GM23248 (cell line): ENCODE measurements at regions not wholly inside any gene's neighbourhood (a gene's known extent, or its start where the extent isn't known, plus 50 kb on each side); places are given as distances from the start of the nearest gene placed in this dataset.

Experiments
- DNase-seq: peaks from one replicate; pipeline ENCODE4 v3.0.0-alpha.2; 2015
- H2AFZ ChIP-seq: fragments of 200-600 bp; sonication (generic); 2 replicates; pipeline ENCODE4 v1.6.1; 2016; ENCODE audit warnings: antibody characterized with exemption
- H3F3A ChIP-seq: fragments of 200-600 bp; sonication (generic); 2 replicates; pipeline ENCODE4 v1.6.1; 2016; ENCODE audit warnings: mild to moderate bottlenecking, antibody characterized with exemption, mixed run types; ENCODE audit not compliant: insufficient read depth
- H3K27ac ChIP-seq: fragments of 200-600 bp; sonication (generic); 2 replicates; pipeline ENCODE4 v1.5.1; 2016; ENCODE audit warnings: mild to moderate bottlenecking
- H3K27me3 ChIP-seq: fragments of 200-600 bp; sonication (generic); replicated peaks from 2 replicates; pipeline ENCODE4 v1.6.1; 2016; ENCODE audit warnings: mild to moderate bottlenecking; ENCODE audit not compliant: insufficient read depth
- H3K36me3 ChIP-seq: fragments of 200-600 bp; sonication (generic); 2 replicates; pipeline ENCODE4 v1.6.1; 2016; ENCODE audit warnings: low read depth, mild to moderate bottlenecking
- H3K4me1 ChIP-seq: fragments of 200-600 bp; sonication (generic); 2 replicates; pipeline ENCODE4 v1.6.1; 2016; ENCODE audit warnings: mild to moderate bottlenecking; ENCODE audit not compliant: insufficient read depth
- H3K4me2 ChIP-seq: fragments of 200-600 bp; sonication (generic); one replicate; pipeline ENCODE4 v1.6.1; 2016; ENCODE audit warnings: mild to moderate bottlenecking; ENCODE audit not compliant: unreplicated experiment
- H3K4me3 ChIP-seq: fragments of 200-600 bp; sonication (generic); 2 replicates; pipeline ENCODE4 v1.5.1; 2016; ENCODE audit warnings: mild to moderate bottlenecking
- H3K79me2 ChIP-seq: fragments of 200-600 bp; sonication (generic); 2 replicates; pipeline ENCODE4 v1.6.1; 2016; ENCODE audit warnings: mild to moderate bottlenecking; ENCODE audit not compliant: insufficient read depth
- H3K9ac ChIP-seq: fragments of 200-600 bp; sonication (generic); 2 replicates; pipeline ENCODE4 v1.6.1; 2016; ENCODE audit warnings: mild to moderate bottlenecking
- H3K9me2 ChIP-seq: fragments of 200-600 bp; sonication (generic); 2 replicates; pipeline ENCODE4 v1.6.1; 2016; ENCODE audit warnings: mixed run types, mild to moderate bottlenecking, moderate library complexity; ENCODE audit not compliant: insufficient read depth
- H3K9me3 ChIP-seq: fragments of 200-600 bp; sonication (generic); one replicate; pipeline ENCODE4 v1.6.1; 2017; ENCODE audit warnings: low read depth
- H4K20me1 ChIP-seq: fragments of 200-600 bp; sonication (generic); 2 replicates; pipeline ENCODE4 v1.6.0; 2016; ENCODE audit not compliant: insufficient read depth
- EZH2 ChIP-seq: fragments of 200-600 bp; sonication (generic); IDR thresholded peaks from 2 replicates; pipeline ENCODE4 v1.6.1; 2018; ENCODE audit warnings: antibody characterized with exemption, mild to moderate bottlenecking; ENCODE audit not compliant: insufficient read depth, poor library complexity, severe bottlenecking
- EZH2phosphoT487 ChIP-seq: fragments of 200-600 bp; sonication (generic); IDR thresholded peaks from 2 replicates; pipeline ENCODE4 v1.6.1; 2018; ENCODE audit warnings: antibody characterized with exemption, moderate library complexity, mild to moderate bottlenecking, low read depth; ENCODE audit not compliant: insufficient read depth
- WGBS, 2 experiments: methylation state at CpG; one replicate each; pipeline ENCODE4 v1.1.6; 2015 to 2017; ENCODE audit warnings: low lambda C conversion rate in 2 of 2, low coverage in 1 of 2; ENCODE audit errors: missing lambda C conversion rate in 2 of 2; 5-methylcytosine and 5-hydroxymethylcytosine counted together
- in situ Hi-C: fragments of 300-500 bp; cut with MboI; formaldehyde crosslinking; loops from 2 replicates; pipeline ENCODE4 v1.15.0; 2020

GRCh38 chr5:153404747-153405146 is 85.7 kb upstream of the GRIA1 start:
- TF ChIP-seq EZH2phosphoT487 (no peak), EZH2 (no peak)
- Histone ChIP-seq H3K27ac (no peak overlapping the region), H3K36me3 (no peaks in the 10 kb centered on the region), H3K9me3 (no peaks in the 10 kb centered on the region), H3F3A (no peaks in the 10 kb centered on the region), H3K79me2 (no peaks in the 10 kb centered on the region), H3K27me3 (no peaks in the 10 kb centered on the region), H4K20me1 (no peaks in the 10 kb centered on the region), H3K4me1 (peaks cover 19% of the 10 kb centered on the region), H3K4me3 (no peak overlapping the region), H3K4me2 (no peak overlapping the region), H3K9me2 (no peaks in the 10 kb centered on the region), H2AFZ (no peak overlapping the region), H3K9ac (no peak overlapping the region)
- DNase-seq, result no peak
- 46 to 49% methylated on average over 7 of the region's 7 CpGs for WGBS, 2 experiments
- in situ Hi-C loops, result no loop called here

- no peak for DNase-seq
- TF ChIP-seq EZH2, result no peak
- no peak for TF ChIP-seq EZH2phosphoT487
- no peaks in the 10 kb centered on the region for H3K79me2 ChIP-seq
- no peak overlapping the region for H3K27ac ChIP-seq
- no peaks in the 10 kb centered on the region for H3F3A ChIP-seq
- no peaks in the 10 kb centered on the region for H3K9me3 ChIP-seq
- no peak overlapping the region for H3K4me2 ChIP-seq
- in situ Hi-C loops, result no loop called here
- H4K20me1 ChIP-seq, result no peaks in the 10 kb centered on the region
- no peaks in the 10 kb centered on the region for H3K4me1 ChIP-seq
- no peaks in the 10 kb centered on the region; the same call in 1 of the 2 replicates for H3K27me3 ChIP-seq
- no peaks in the 10 kb centered on the region for H3K9me2 ChIP-seq
- no peak overlapping the region for H2AFZ ChIP-seq
- H3K9ac ChIP-seq, result no peak overlapping the region
- H3K4me3 ChIP-seq, result no peak overlapping the region
- H3K36me3 ChIP-seq, result no peaks in the 10 kb centered on the region
These were observed 68.8 kb upstream of the GRIA1 start for GRCh38 chr5:153421676-153422075.

GRCh38 chr5:153425914-153426313 is 64.6 kb upstream of the GRIA1 start:
- Histone ChIP-seq H3K27ac (no peak overlapping the region), H3K4me2 (no peak overlapping the region), H3K79me2 (no peaks in the 10 kb centered on the region), H3K36me3 (no peaks in the 10 kb centered on the region), H3K4me3 (no peak overlapping the region), H3K4me1 (no peaks in the 10 kb centered on the region), H3K9ac (no peak overlapping the region), H3K9me2 (no peaks in the 10 kb centered on the region), H3K9me3 (no peaks in the 10 kb centered on the region), H3F3A (no peaks in the 10 kb centered on the region), H2AFZ (no peak overlapping the region), H4K20me1 (no peaks in the 10 kb centered on the region), H3K27me3 (peaks cover 11% of the 10 kb centered on the region; the same call in 1 of the 2 replicates)
- in situ Hi-C loops, result no loop called here
- WGBS, 2 experiments, result 23 to 30% methylated on average over 1 of the region's 1 CpG
- TF ChIP-seq EZH2 (no peak), EZH2phosphoT487 (no peak)
- DNase-seq, result no peak

- Histone ChIP-seq H3K4me1 (no peaks in the 10 kb centered on the region), H3K79me2 (no peaks in the 10 kb centered on the region), H4K20me1 (no peaks in the 10 kb centered on the region), H3K4me2 (no peak overlapping the region), H3K36me3 (no peaks in the 10 kb centered on the region), H3K27me3 (peaks cover 11% of the 10 kb centered on the region; the same call in 1 of the 2 replicates), H2AFZ (no peak overlapping the region), H3F3A (no peaks in the 10 kb centered on the region), H3K4me3 (no peak overlapping the region), H3K9me2 (no peaks in the 10 kb centered on the region), H3K9me3 (no peaks in the 10 kb centered on the region), H3K9ac (no peak overlapping the region), H3K27ac (no peak overlapping the region)
- no peak for DNase-seq
- TF ChIP-seq EZH2 (no peak), EZH2phosphoT487 (no peak)
- in situ Hi-C loops, result no loop called here
- 74 to 93% methylated on average over 1 of the region's 1 CpG for WGBS, 2 experiments
These were observed 60.6 kb upstream of the GRIA1 start for GRCh38 chr5:153429761-153430380.

- in situ Hi-C loops, result no loop called here
- Histone ChIP-seq H3K4me3 (no peak overlapping the region), H3K4me2 (no peak overlapping the region), H3F3A (no peaks in the 10 kb centered on the region), H3K27me3 (peaks cover 7% of the 10 kb centered on the region; the same call in 1 of the 2 replicates), H3K4me1 (no peaks in the 10 kb centered on the region), H2AFZ (no peak overlapping the region), H3K79me2 (no peaks in the 10 kb centered on the region), H3K9me3 (no peaks in the 10 kb centered on the region), H4K20me1 (no peaks in the 10 kb centered on the region), H3K9me2 (no peaks in the 10 kb centered on the region), H3K9ac (no peak overlapping the region), H3K36me3 (no peaks in the 10 kb centered on the region), H3K27ac (no peak overlapping the region)
- no peak for DNase-seq
- TF ChIP-seq EZH2phosphoT487 (no peak), EZH2 (no peak)
- WGBS, 2 experiments, result 35 to 38% methylated on average over 3 of the region's 3 CpGs
These were observed 57.9 kb upstream of the GRIA1 start for GRCh38 chr5:153432583-153432982.
